BJ (cell line): ENCODE measurements at regions not wholly inside any gene's neighbourhood (a gene's known extent, or its start where the extent isn't known, plus 50 kb on each side); places are given as distances from the start of the nearest gene placed in this dataset.

Experiments used
- CTCF ChIA-PET: fragments of 350-600 bp; formaldehyde crosslinking; extraction: SDS; loops from one replicate; lab custom pipeline; 2021; ENCODE audit warnings: antibody characterized with exemption, inconsistent platforms; lab: Yijun Ruan, JAX
- POLR2A ChIA-PET: fragments of 300-600 bp; sonication (Branson Sonifier 250); formaldehyde crosslinking; extraction: SDS; loops from one replicate; lab custom pipeline; 2021; ENCODE audit warnings: antibody characterized with exemption; lab: Charles Lee
- DNase-seq: peaks from one replicate; pipeline ENCODE4 v3.0.0-alpha.2; 2011; ENCODE audit warnings: low read depth
- H3K27me3 ChIP-seq: 2 replicates; pipeline ENCODE4 v1.6.0; 2011; ENCODE audit warnings: low read length; ENCODE audit not compliant: control insufficient read depth, insufficient read depth
- H3K36me3 ChIP-seq: 2 replicates; pipeline ENCODE4 v1.5.1; 2011; ENCODE audit warnings: low read length; ENCODE audit not compliant: control insufficient read depth, insufficient read depth
- H3K4me3 ChIP-seq: 2 replicates; pipeline ENCODE4 v1.5.1; 2011; ENCODE audit warnings: low read depth, mild to moderate bottlenecking, control low read depth, low read length
- TF ChIP-seq, protein P1 (sequence below): IDR thresholded peaks from 2 replicates; pipeline ENCODE4 v1.5.1; 2011; ENCODE audit warnings: low read depth, mild to moderate bottlenecking, control low read depth, inconsistent platforms, low read length, moderate library complexity; ENCODE audit not compliant: insufficient read depth

DNA sequence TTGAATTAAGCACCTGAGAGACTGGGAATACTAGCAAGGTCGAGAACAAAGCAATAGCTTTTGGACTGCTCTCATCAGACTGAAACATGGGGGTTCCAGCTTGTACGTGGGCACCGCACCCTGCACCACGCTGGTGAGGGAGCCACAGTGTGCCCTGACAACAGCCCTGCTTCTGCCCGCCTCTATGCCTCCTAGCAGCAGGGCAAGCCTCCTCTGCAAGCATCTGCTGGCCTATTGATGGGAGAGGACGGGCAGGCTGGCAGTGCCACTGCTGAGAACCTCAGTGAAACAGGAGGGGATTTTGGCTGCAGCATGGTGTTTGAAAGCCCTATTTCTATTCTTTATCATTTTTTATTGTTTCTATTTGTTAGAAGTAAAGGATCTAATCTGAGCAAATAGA is 146.1 kb upstream of the OTOS start:
- DNase-seq, result no peak
- no peak overlapping the region for H3K4me3 ChIP-seq
- peaks cover 5% of the 10 kb centered on the region for H3K27me3 ChIP-seq
- TF ChIP-seq, protein P1, sequence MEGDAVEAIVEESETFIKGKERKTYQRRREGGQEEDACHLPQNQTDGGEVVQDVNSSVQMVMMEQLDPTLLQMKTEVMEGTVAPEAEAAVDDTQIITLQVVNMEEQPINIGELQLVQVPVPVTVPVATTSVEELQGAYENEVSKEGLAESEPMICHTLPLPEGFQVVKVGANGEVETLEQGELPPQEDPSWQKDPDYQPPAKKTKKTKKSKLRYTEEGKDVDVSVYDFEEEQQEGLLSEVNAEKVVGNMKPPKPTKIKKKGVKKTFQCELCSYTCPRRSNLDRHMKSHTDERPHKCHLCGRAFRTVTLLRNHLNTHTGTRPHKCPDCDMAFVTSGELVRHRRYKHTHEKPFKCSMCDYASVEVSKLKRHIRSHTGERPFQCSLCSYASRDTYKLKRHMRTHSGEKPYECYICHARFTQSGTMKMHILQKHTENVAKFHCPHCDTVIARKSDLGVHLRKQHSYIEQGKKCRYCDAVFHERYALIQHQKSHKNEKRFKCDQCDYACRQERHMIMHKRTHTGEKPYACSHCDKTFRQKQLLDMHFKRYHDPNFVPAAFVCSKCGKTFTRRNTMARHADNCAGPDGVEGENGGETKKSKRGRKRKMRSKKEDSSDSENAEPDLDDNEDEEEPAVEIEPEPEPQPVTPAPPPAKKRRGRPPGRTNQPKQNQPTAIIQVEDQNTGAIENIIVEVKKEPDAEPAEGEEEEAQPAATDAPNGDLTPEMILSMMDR, result no peak
- POLR2A ChIA-PET, result no interaction called here
- no peaks in the 10 kb centered on the region for H3K36me3 ChIP-seq
- CTCF ChIA-PET, result no interaction called here

DNA sequence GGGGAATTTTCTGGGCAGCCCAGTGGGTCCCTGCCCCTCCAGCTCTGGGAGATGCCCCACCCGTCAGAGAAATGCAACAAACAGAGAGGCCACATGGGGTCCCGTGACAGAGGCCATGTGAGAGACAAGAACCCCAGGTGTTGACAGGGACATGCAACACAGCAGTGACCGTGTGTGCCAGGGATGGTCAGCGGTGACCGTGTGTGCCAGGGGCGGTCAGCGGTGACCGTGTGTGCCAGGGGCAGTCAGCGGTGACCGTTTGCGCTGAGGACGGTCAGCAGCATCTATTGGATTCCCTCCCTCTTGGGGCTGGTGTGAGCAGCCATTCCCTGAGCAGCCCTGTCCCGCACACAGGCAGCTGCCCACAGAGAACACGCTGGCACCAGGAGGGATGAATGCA is 146.6 kb upstream of the OTOS start:
- ChIA-PET CTCF (interaction anchor here (0.8 kb wide), 1 partner anchor 149 kb away, joined by 3 read pairs; no protein-coding TSS in a partner anchor), POLR2A (no interaction called here)
- no peak overlapping the region for H3K4me3 ChIP-seq
- TF ChIP-seq, protein P1, result no peak
- DNase-seq, result no peak
- H3K27me3 ChIP-seq, result peaks cover 5% of the 10 kb centered on the region
- no peaks in the 10 kb centered on the region for H3K36me3 ChIP-seq

DNA sequence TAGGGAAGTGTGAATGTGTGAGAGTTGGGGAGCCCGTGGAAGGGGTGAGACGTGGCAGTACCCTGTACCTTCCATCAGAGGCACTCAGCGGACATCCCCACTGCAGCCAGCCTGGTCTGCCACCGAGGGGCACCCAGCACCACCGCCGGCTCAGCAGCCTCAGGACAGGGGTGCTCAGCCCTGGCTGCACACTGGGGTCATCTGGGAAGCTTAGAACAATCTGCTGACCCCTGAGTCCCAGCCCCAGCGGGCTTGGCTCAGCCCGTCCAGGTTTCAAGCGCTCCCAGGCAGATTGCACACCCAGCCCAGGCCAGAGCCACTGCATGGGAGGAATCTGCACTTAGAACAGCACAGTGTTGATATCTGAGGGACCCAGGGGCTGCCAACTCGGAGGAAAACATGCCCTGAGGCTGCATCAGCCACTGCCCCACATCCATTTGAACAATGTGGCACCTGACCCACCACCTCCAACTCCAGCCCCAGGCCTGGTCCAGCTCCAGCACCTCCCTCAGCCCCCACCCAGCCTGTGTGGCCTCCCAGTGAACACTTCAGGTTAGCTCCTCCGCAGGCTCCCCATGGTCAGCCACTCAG is 147.1 kb upstream of the OTOS start:
- Histone ChIP-seq H3K36me3 (no peaks in the 10 kb centered on the region), H3K27me3 (peaks cover 5% of the 10 kb centered on the region), H3K4me3 (no peak overlapping the region)
- TF ChIP-seq, protein P1, result no peak
- CTCF ChIA-PET, result interaction anchor here (0.8 kb wide), 1 partner anchor 149 kb away, joined by 3 read pairs; no protein-coding TSS in a partner anchor
- DNase-seq, result no peak
- POLR2A ChIA-PET, result no interaction called here

DNA sequence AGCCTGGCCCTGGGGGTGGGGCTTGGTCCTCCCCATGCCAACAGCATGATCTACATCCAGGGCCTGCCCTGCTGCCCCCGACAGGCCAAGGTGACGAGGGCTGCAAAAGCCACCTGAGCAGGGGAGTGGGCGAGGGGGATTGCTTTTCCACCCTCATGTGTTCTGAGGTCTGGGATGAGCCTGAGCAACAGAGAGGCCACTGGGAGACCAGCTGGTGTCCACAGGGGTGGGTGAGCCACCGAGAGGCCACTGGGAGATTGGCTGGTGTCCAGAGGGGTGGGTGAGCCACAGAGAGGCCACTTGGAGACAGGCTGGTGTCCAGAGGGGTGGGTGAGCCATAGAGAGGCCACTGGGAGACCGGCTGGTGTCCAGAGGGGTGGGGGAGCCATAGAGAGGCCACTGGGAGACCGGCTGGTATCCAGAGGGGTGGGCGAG is 147.4 kb upstream of the GPC1 start:
- ChIA-PET POLR2A (no interaction called here), CTCF (interaction anchor here (0.8 kb wide), 1 partner anchor 148 kb away, joined by 3 read pairs; no protein-coding TSS in a partner anchor)
- no peak overlapping the region for H3K4me3 ChIP-seq
- TF ChIP-seq, protein P1, result no peak
- no peaks in the 10 kb centered on the region for H3K36me3 ChIP-seq
- DNase-seq, result no peak
- H3K27me3 ChIP-seq, result peaks cover 5% of the 10 kb centered on the region

DNA sequence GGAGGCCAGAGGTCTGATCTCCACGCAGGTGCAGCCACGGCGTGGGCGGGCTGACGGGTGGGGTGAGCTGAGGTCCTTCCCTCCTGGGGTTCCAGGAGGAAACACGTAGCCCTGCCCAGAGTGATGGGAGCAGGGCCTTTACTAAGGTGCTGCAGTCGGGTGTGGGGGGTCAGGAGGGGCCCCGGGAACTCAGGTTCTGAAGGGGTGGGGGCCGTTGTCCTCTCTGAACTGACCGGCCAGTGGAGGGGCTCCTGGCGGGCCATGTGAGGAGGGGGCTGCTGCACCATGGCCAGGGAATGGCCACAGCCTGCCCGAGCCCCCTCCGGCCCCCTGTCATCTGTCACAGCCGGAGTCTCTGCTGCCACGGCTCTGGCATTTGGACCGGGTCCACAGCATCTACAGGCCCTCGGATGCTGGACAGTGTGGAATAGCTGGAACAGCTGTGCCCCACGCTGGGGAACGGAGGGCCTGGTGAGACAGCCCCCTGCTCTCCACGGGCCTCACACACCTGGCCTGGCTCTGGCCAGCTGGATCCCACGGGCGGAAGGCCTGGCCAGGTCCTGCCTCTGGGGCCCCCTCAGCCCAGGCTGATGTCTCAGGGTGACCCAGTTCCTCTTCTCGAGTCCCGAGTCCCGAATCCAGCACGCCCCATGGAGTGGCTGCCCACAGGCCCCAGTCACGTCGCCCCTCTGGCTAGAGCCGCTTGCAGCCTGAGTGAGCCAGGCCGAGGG is 145.6 kb upstream of the GPC1 start:
- DNase-seq, result no peak
- POLR2A ChIA-PET, result no interaction called here
- Histone ChIP-seq H3K36me3 (no peaks in the 10 kb centered on the region), H3K4me3 (no peak overlapping the region), H3K27me3 (peaks cover 5% of the 10 kb centered on the region)
- CTCF ChIA-PET, result no interaction called here
- TF ChIP-seq, protein P1, result no peak
